ENCODE measurements at regions not wholly inside any gene's neighbourhood (a gene's known extent, or its start where the extent isn't known, plus 50 kb on each side); places are given as distances from the start of the nearest gene placed in this dataset.

GRCh38 chr4:164318350-164318749 lies 435.6 kb upstream of the SMIM31 start:
- TF ChIP-seq JUND (IDR thresholded peaks at IDR 0.05; ENCODE audit: low read length) = no peak
- no peak for TF ChIP-seq POLR2A (IDR thresholded peaks at IDR 0.05; ENCODE audit: control extremely low read depth in 1 of 2, low read depth in 2 of 2, low read length in 2 of 2)
- no peak for TF ChIP-seq RFX5 (IDR thresholded peaks at IDR 0.05; ENCODE audit: borderline replicate concordance, low read depth, low read length)
- TF ChIP-seq MAFK (IDR thresholded peaks at IDR 0.05; ENCODE audit: low read depth, low read length) = no peak
- TF ChIP-seq ASH2L (IDR thresholded peaks at IDR 0.05; ENCODE audit: low read length) = no peak

Measured in H1 (cell line).